NCI-H146 (cell line): ENCODE measurements at regions not wholly inside any gene's neighbourhood (a gene's known extent, or its start where the extent isn't known, plus 50 kb on each side); places are given as distances from the start of the nearest gene placed in this dataset.
"Not testable (repeated sequence)": the region's sequence is repeated elsewhere in the genome, so short reads cannot be mapped to it uniquely, and the experiment has no call there.

Experiments
- DNase-seq: peaks from one replicate; lab custom pipeline; 2025; lab: John Stamatoyannopoulos, UW

- peak; percentile 37 for DNase-seq
These were observed 513.4 kb downstream of the CSNK1G3 start for GRCh38 chr5:124025306-124025845.

- DNase-seq = no peak
These were observed 511.0 kb downstream of the CSNK1G3 start for GRCh38 chr5:124022966-124023365.

- DNase-seq = no peak
These were observed 509.8 kb downstream of the CSNK1G3 start for GRCh38 chr5:124021776-124022175.

- no peak for DNase-seq
These were observed 509.2 kb downstream of the CSNK1G3 start for GRCh38 chr5:124021066-124021641.

- DNase-seq = not testable (repeated sequence)
These were observed 505.3 kb downstream of the CSNK1G3 start for GRCh38 chr5:124017321-124017720.

GRCh38 chr5:124007675-124008398, 495.9 kb downstream of the CSNK1G3 start:
- DNase-seq = peak; percentile 20

- no peak for DNase-seq
These were observed 489.1 kb downstream of the CSNK1G3 start for GRCh38 chr5:124001036-124001615.

GRCh38 chr5:124000538-124000937, 488.6 kb downstream of the CSNK1G3 start:
- DNase-seq = no peak

- peak; percentile 4 for DNase-seq
These were observed 485.7 kb downstream of the CSNK1G3 start for GRCh38 chr5:123997462-123998215.

- DNase-seq = peak; percentile 48
These were observed 485.1 kb downstream of the CSNK1G3 start for GRCh38 chr5:123997064-123997461.

GRCh38 chr5:123992641-123993040, 480.7 kb downstream of the CSNK1G3 start:
- DNase-seq = no peak

- no peak for DNase-seq
These were observed 476.0 kb downstream of the CSNK1G3 start for GRCh38 chr5:123987956-123988355.

- no peak for DNase-seq
These were observed 464.5 kb downstream of the CSNK1G3 start for GRCh38 chr5:123976379-123977033.

GRCh38 chr5:123975521-123975920, 463.5 kb downstream of the CSNK1G3 start:
- not testable (repeated sequence) for DNase-seq

GRCh38 chr5:123966781-123967180, 454.8 kb downstream of the CSNK1G3 start:
- DNase-seq = no peak

GRCh38 chr5:123965626-123966025, 453.6 kb downstream of the CSNK1G3 start:
- DNase-seq = no peak

- DNase-seq = no peak
These were observed 452.9 kb downstream of the CSNK1G3 start for GRCh38 chr5:123964884-123965283.

GRCh38 chr5:123960526-123960925, 448.5 kb downstream of the CSNK1G3 start:
- DNase-seq = no peak

- DNase-seq = no peak
These were observed 439.6 kb downstream of the CSNK1G3 start for GRCh38 chr5:123951582-123951977.

- no peak for DNase-seq
These were observed 439.0 kb downstream of the CSNK1G3 start for GRCh38 chr5:123950701-123951581.

- DNase-seq = no peak
These were observed 437.9 kb downstream of the CSNK1G3 start for GRCh38 chr5:123949807-123950340.
